K562 (cell line): ENCODE measurements at regions not wholly inside any gene's neighbourhood (a gene's known extent, or its start where the extent isn't known, plus 50 kb on each side); places are given as distances from the start of the nearest gene placed in this dataset.

ENCODE experiments used
- ATAC-seq: fragments of 200-7000 bp; cut with Tn5 transposase; 3 replicates; pipeline ENCODE4 v1.9.1; 2020; ENCODE audit warnings: moderate library complexity
- BruUV-seq: library from RNA; stranded (reverse); fragments of 400-500 nt; replicated peaks from 2 replicates; lab custom pipeline; 2021; lab: Mats Ljungman, UMichigan
- CTCF ChIA-PET: fragments of 300-600 bp; formaldehyde crosslinking; extraction: SDS; loops from one replicate; lab custom pipeline; 2021; ENCODE audit warnings: low intra/inter-chr PET ratio; lab: Yijun Ruan, JAX
- POLR2A ChIA-PET: fragments of 300-600, 350-650 bp; sonication (Branson Sonifier 250); formaldehyde crosslinking; extraction: SDS; loops from one replicate; lab custom pipeline; 2021; ENCODE audit warnings: antibody characterized with exemption, inconsistent platforms; lab: Yijun Ruan, JAX
- DNase-seq, 4 experiments: peaks; one replicate each; pipeline versions ENCODE4 v3.0.0 to v3.0.0-alpha.2; 2011 to 2018; ENCODE audit warnings: low spot score in 3 of 4, mixed read lengths in 3 of 4; ENCODE audit errors: extremely low read depth in 1 of 4
- FAIRE-seq: peaks from 2 replicates; lab custom pipeline; 2011; peaks lifted over from hg19 to GRCh38; lab: Jason Lieb, UNC
- H2AFZ ChIP-seq: 2 replicates; pipeline ENCODE4 v1.6.0; 2011; ENCODE audit warnings: low read depth, low read length, control low read depth, inconsistent platforms
- H3K27ac ChIP-seq: fragments of 200-600 bp; 3 replicates; pipeline ENCODE4 v1.8.0; 2011; ENCODE audit warnings: low read depth, mild to moderate bottlenecking, control low read depth, inconsistent platforms, low read length, moderate library complexity, mixed read lengths; ENCODE audit errors: extremely low read depth
- H3K27me3 ChIP-seq, 2 experiments: fragments of 300-600 bp in 1 of 2; 2 replicates in 1 of 2; 3 replicates in 1 of 2; pipeline versions ENCODE4 v1.6.0 to v1.8.0; 2011; ENCODE audit warnings: inconsistent platforms in 2 of 2, low read length in 2 of 2, mild to moderate bottlenecking in 1 of 2, mixed read lengths in 1 of 2, moderate library complexity in 1 of 2; ENCODE audit not compliant: control insufficient read depth in 2 of 2, insufficient read depth in 2 of 2
- H3K36me3 ChIP-seq: fragments of 300-600 bp; 3 replicates; pipeline ENCODE4 v1.8.0; 2011; ENCODE audit warnings: mild to moderate bottlenecking, low read length, inconsistent platforms; ENCODE audit not compliant: control insufficient read depth, insufficient read depth
- H3K4me1 ChIP-seq, 2 experiments: fragments of 200-600 bp in 1 of 2; replicated peaks in 1 of 2; 2 replicates in 1 of 2; 3 replicates in 1 of 2; pipeline versions ENCODE4 v1.5.1 to v1.8.0; 2011; ENCODE audit warnings: inconsistent platforms in 2 of 2, low read length in 2 of 2, mild to moderate bottlenecking in 1 of 2, mixed read lengths in 1 of 2, moderate library complexity in 1 of 2; ENCODE audit not compliant: control insufficient read depth in 2 of 2, insufficient read depth in 2 of 2
- H3K4me2 ChIP-seq: 2 replicates; pipeline ENCODE4 v1.6.1; 2011; ENCODE audit warnings: low read length, control low read depth, inconsistent platforms, mixed read lengths; ENCODE audit not compliant: insufficient read depth
- H3K4me3 ChIP-seq: fragments of 200-600 bp; sonication (generic), shearing (Covaris generic); 2 replicates; pipeline ENCODE4 v1.5.1; 2016; ENCODE audit warnings: control low read depth, inconsistent platforms
- H3K79me2 ChIP-seq: fragments of 200-600 bp; 3 replicates; pipeline ENCODE4 v1.8.0; 2011; ENCODE audit warnings: low read length, inconsistent platforms; ENCODE audit not compliant: control insufficient read depth, insufficient read depth
- H3K9ac ChIP-seq, 2 experiments: 2 replicates each; pipeline versions ENCODE4 v1.6.0 to v1.6.1; 2011; ENCODE audit warnings: low read depth in 2 of 2, low read length in 2 of 2, control low read depth in 1 of 2, inconsistent platforms in 1 of 2, mild to moderate bottlenecking in 1 of 2, mixed read lengths in 1 of 2; ENCODE audit not compliant: insufficient read depth in 1 of 2
- H3K9me1 ChIP-seq: one replicate; pipeline ENCODE4 v1.6.0; 2011; ENCODE audit warnings: inconsistent platforms, mild to moderate bottlenecking, low read length, moderate library complexity; ENCODE audit not compliant: control insufficient read depth, insufficient read depth
- H3K9me3 ChIP-seq: replicated peaks from 2 replicates; pipeline ENCODE4 v1.5.1; 2011; ENCODE audit warnings: low read depth, low read length, inconsistent platforms; ENCODE audit not compliant: control insufficient read depth, insufficient read depth
- H4K20me1 ChIP-seq: replicated peaks from 2 replicates; pipeline ENCODE4 v1.6.1; 2011; ENCODE audit warnings: low read length, inconsistent platforms, mixed read lengths; ENCODE audit not compliant: control insufficient read depth, insufficient read depth
- FOXA3 ChIP-seq, 2 experiments: fragments of 450-650 bp in 1 of 2; sonication (generic) in 1 of 2; formaldehyde crosslinking; IDR thresholded peaks in 1 of 2; conservative IDR thresholded peaks in 1 of 2; 2 replicates each; pipeline versions ENCODE4 v1.4.0 to v1.8.0; 2020 to 2022; ENCODE audit warnings: mild to moderate bottlenecking in 2 of 2, missing genetic modification reagents in 1 of 2
- HDAC1 ChIP-seq, 2 experiments: fragments of 450-650 bp; IDR thresholded peaks; 2 replicates each; pipeline ENCODE4 v1.6.1; 2016 to 2017; ENCODE audit warnings: inconsistent platforms in 1 of 2, mild to moderate bottlenecking in 1 of 2, moderate library complexity in 1 of 2
- HNRNPK ChIP-seq: fragments of 200-400 bp; formaldehyde crosslinking; IDR thresholded peaks from one replicate; pipeline ENCODE4 v1.6.1; 2018; ENCODE audit warnings: mild to moderate bottlenecking, low read depth, low read length; ENCODE audit not compliant: poor library complexity, severe bottlenecking
- NBN ChIP-seq: fragments of 450-650 bp; IDR thresholded peaks from 2 replicates; pipeline ENCODE4 v1.6.1; 2016; ENCODE audit warnings: low read depth, mild to moderate bottlenecking
- NFRKB ChIP-seq: fragments of 450-650 bp; IDR thresholded peaks from 2 replicates; pipeline ENCODE4 v1.6.1; 2016; ENCODE audit warnings: low read depth
- OTX1 ChIP-seq: fragments of 450-650 bp; formaldehyde crosslinking; IDR thresholded peaks from 2 replicates; pipeline ENCODE4 v1.4.0; 2022; ENCODE audit warnings: mild to moderate bottlenecking
- RBM34 ChIP-seq: fragments of 200-400 bp; formaldehyde crosslinking; IDR thresholded peaks from 2 replicates; pipeline ENCODE4 v1.6.1; 2018; ENCODE audit warnings: low read length, borderline replicate concordance; ENCODE audit not compliant: insufficient read depth
- SAFB ChIP-seq: fragments of 200-400 bp; formaldehyde crosslinking; IDR thresholded peaks from 2 replicates; pipeline ENCODE4 v1.6.1; 2017; ENCODE audit warnings: low read depth, low read length, borderline replicate concordance
- SIX5 ChIP-seq, 2 experiments: IDR thresholded peaks; 2 replicates each; pipeline ENCODE4 v1.6.1; 2011; ENCODE audit warnings: low read length in 2 of 2, borderline replicate concordance in 1 of 2, low read depth in 1 of 2, mild to moderate bottlenecking in 1 of 2, moderate library complexity in 1 of 2; ENCODE audit not compliant: insufficient read depth in 1 of 2
- ZFX ChIP-seq: sonication (generic); formaldehyde crosslinking; IDR thresholded peaks from 2 replicates; pipeline ENCODE4 v1.8.0; 2022; ENCODE audit warnings: mild to moderate bottlenecking, missing genetic modification reagents, moderate library complexity
- ZNF75A ChIP-seq: fragments of 450-650 bp; formaldehyde crosslinking; IDR thresholded peaks from 2 replicates; pipeline ENCODE4 v1.4.0; 2020; ENCODE audit warnings: mild to moderate bottlenecking
- ZNF764 ChIP-seq: fragments of 250-450 bp; sonication (Bioruptor Pico); IDR thresholded peaks from 2 replicates; pipeline ENCODE4 v1.4.0; 2020; ENCODE audit warnings: low read depth, mild to moderate bottlenecking, moderate library complexity
- ZNF785 ChIP-seq: fragments of 250-450 bp; sonication (Bioruptor Pico); IDR thresholded peaks from 2 replicates; pipeline ENCODE4 v1.4.0; 2020; ENCODE audit warnings: mild to moderate bottlenecking
- WGBS: fragments of 100-300 bp; shearing (Covaris generic); methylation state at CpG from one replicate; pipeline ENCODE4 v1.1.6; 2016; ENCODE audit warnings: low coverage, mixed read lengths; ENCODE audit not compliant: insufficient coverage; ENCODE audit errors: missing lambda C conversion rate; 5-methylcytosine and 5-hydroxymethylcytosine counted together
- in situ Hi-C: fragments of 300-500 bp; cut with MboI; formaldehyde crosslinking; loops from 4 replicates; pipeline ENCODE4 v1.15.0; 2018; ENCODE audit warnings: inconsistent platforms, mixed read lengths
- intact Hi-C: fragments of 100-400 bp; cut with micrococcal nuclease; formaldehyde crosslinking; loops from 2 replicates; pipeline ENCODE4 v1.14.2; 2022
- TF ChIP-seq, protein P1 (sequence below): sonication (generic); formaldehyde crosslinking; IDR thresholded peaks from 2 replicates; pipeline ENCODE4 v1.8.1; 2023; ENCODE audit warnings: mild to moderate bottlenecking, missing genetic modification reagents
- TF ChIP-seq, protein P2 (sequence below), 2 experiments: fragments of 450-650 bp; IDR thresholded peaks; 2 replicates each; pipeline ENCODE4 v1.6.1; 2018; ENCODE audit warnings: mild to moderate bottlenecking in 2 of 2, low read depth in 1 of 2; ENCODE audit not compliant: partially characterized antibody in 2 of 2
- TF ChIP-seq, protein P3 (sequence below): fragments of 450-650 bp; formaldehyde crosslinking; IDR thresholded peaks from 2 replicates; pipeline ENCODE4 v1.4.0; 2022; ENCODE audit warnings: missing genetic modification characterization

DNA sequence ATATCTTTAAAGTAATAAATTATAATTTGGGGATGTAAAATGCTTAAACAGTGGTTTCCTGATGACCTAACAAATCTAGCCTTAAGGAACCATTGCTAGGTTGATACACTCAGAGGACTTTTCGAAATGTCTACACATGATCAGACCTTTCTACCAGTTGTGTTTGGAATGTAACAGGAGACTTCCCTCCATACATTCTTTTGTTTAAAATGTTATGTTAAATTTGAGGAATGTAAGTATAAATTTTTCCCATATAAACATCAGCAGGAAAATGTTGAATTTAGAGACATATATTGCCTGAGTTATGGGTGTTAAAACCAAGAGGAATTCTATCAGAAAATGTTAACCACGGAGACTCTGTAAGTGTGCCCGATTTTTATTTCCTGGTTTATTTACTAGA, 190.6 kb upstream of the SPRY1 start:
- 94% methylated on average over 3 of the region's 3 CpGs for WGBS
- Histone ChIP-seq H2AFZ (no peak overlapping the region), H3K4me3 (no peak overlapping the region), H3K79me2 (no peaks in the 10 kb centered on the region), H3K4me2 (no peak overlapping the region), H3K4me1 (no peaks in the 10 kb centered on the region), H4K20me1 (no peaks in the 10 kb centered on the region), H3K9ac (no peak overlapping the region), H3K27ac (no peak overlapping the region), H3K27me3 (no peaks in the 10 kb centered on the region), H3K9me1 (no peaks in the 10 kb centered on the region), H3K9me3 (no peaks in the 10 kb centered on the region), H3K36me3 (no peaks in the 10 kb centered on the region)
- intact Hi-C loops (no loop called here), in situ Hi-C loops (no loop called here)
- FAIRE-seq (no peak), DNase-seq (no peak), ATAC-seq (no peak)
- no TSS peak for BruUV-seq
- TF ChIP-seq, protein P1, sequence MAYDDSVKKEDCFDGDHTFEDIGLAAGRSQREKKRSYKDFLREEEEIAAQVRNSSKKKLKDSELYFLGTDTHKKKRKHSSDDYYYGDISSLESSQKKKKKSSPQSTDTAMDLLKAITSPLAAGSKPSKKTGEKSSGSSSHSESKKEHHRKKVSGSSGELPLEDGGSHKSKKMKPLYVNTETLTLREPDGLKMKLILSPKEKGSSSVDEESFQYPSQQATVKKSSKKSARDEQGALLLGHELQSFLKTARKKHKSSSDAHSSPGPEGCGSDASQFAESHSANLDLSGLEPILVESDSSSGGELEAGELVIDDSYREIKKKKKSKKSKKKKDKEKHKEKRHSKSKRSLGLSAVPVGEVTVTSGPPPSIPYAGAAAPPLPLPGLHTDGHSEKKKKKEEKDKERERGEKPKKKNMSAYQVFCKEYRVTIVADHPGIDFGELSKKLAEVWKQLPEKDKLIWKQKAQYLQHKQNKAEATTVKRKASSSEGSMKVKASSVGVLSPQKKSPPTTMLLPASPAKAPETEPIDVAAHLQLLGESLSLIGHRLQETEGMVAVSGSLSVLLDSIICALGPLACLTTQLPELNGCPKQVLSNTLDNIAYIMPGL (CRISPR knock-in tag): no peak
- TF ChIP-seq SIX5 (IDR thresholded peaks at IDR 0.05; ENCODE audit: borderline replicate concordance in 1 of 2, insufficient read depth in 1 of 2, low read depth in 1 of 2, low read length in 2 of 2): no peak
- TF ChIP-seq OTX1 (CRISPR knock-in tag): no peak
- TF ChIP-seq ZNF785: no peak
- TF ChIP-seq ZNF75A (CRISPR knock-in tag): no peak
- no peak for TF ChIP-seq FOXA3 (CRISPR knock-in tag; conservative IDR thresholded peaks at IDR 0.05 in 1 of 2, IDR thresholded peaks at IDR 0.05 in 1 of 2)
- TF ChIP-seq ZFX (CRISPR knock-in tag): no peak
- no peak for TF ChIP-seq HDAC1 (IDR thresholded peaks at IDR 0.05)
- no peak for TF ChIP-seq SAFB
- TF ChIP-seq, protein P2, sequence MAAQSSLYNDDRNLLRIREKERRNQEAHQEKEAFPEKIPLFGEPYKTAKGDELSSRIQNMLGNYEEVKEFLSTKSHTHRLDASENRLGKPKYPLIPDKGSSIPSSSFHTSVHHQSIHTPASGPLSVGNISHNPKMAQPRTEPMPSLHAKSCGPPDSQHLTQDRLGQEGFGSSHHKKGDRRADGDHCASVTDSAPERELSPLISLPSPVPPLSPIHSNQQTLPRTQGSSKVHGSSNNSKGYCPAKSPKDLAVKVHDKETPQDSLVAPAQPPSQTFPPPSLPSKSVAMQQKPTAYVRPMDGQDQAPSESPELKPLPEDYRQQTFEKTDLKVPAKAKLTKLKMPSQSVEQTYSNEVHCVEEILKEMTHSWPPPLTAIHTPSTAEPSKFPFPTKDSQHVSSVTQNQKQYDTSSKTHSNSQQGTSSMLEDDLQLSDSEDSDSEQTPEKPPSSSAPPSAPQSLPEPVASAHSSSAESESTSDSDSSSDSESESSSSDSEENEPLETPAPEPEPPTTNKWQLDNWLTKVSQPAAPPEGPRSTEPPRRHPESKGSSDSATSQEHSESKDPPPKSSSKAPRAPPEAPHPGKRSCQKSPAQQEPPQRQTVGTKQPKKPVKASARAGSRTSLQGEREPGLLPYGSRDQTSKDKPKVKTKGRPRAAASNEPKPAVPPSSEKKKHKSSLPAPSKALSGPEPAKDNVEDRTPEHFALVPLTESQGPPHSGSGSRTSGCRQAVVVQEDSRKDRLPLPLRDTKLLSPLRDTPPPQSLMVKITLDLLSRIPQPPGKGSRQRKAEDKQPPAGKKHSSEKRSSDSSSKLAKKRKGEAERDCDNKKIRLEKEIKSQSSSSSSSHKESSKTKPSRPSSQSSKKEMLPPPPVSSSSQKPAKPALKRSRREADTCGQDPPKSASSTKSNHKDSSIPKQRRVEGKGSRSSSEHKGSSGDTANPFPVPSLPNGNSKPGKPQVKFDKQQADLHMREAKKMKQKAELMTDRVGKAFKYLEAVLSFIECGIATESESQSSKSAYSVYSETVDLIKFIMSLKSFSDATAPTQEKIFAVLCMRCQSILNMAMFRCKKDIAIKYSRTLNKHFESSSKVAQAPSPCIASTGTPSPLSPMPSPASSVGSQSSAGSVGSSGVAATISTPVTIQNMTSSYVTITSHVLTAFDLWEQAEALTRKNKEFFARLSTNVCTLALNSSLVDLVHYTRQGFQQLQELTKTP (IDR thresholded peaks at IDR 0.05; ENCODE audit: low read depth in 1 of 2, partially characterized antibody in 2 of 2): no peak
- no peak for TF ChIP-seq NFRKB
- no peak for TF ChIP-seq RBM34
- no peak for TF ChIP-seq NBN
- TF ChIP-seq, protein P3, sequence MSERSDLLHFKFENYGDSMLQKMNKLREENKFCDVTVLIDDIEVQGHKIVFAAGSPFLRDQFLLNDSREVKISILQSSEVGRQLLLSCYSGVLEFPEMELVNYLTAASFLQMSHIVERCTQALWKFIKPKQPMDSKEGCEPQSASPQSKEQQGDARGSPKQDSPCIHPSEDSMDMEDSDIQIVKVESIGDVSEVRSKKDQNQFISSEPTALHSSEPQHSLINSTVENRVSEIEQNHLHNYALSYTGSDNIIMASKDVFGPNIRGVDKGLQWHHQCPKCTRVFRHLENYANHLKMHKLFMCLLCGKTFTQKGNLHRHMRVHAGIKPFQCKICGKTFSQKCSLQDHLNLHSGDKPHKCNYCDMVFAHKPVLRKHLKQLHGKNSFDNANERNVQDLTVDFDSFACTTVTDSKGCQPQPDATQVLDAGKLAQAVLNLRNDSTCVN (CRISPR knock-in tag): no peak
- no peak for TF ChIP-seq HNRNPK
- no peak for TF ChIP-seq ZNF764
- ChIA-PET POLR2A (interaction anchor here (1.0 kb wide), 1 partner anchor 9 kb away, joined by 3 read pairs; no protein-coding TSS in a partner anchor), CTCF (no interaction called here)
